GM18498 (cell line): ENCODE measurements at regions not wholly inside any gene's neighbourhood (a gene's known extent, or its start where the extent isn't known, plus 50 kb on each side); places are given as distances from the start of the nearest gene placed in this dataset.
"Not testable (repeated sequence)": the region's sequence is repeated elsewhere in the genome, so short reads cannot be mapped to it uniquely, and the experiment has no call there.

Source experiments
- ATAC-seq: cut with Tn5 transposase; IDR thresholded peaks from one replicate; pipeline ENCODE4 v1.9.1; 2021; ENCODE audit warnings: mild to moderate bottlenecking, moderate library complexity; ENCODE audit not compliant: unreplicated experiment

DNA sequence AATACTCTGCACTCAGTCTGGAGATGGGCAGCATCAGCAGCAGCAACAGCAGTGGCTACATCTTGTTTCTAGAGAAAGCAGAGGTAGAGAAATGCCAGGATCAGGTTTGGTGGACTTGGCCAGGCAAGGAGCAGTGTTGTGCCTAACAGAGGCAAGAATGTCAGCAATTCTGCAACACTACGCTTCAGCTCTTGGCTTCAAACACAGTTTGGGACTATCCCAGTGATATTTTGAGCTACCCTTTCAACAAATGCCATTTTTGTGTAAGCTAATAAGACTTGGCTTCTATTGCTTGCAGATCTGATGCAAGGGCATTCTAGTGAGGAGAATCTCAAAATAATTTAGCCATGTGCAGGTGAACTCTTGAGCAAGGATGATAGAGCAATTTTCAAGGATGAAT is 271.3 kb downstream of the PCDH20 start:
- ATAC-seq: no peak

- ATAC-seq: no peak
Measured at GRCh38 chr13:61142506-61142905, 273.1 kb downstream of the PCDH20 start.

GRCh38 chr13:61138857-61139256 is 276.8 kb downstream of the PCDH20 start:
- no peak for ATAC-seq

- ATAC-seq: no peak
Measured at GRCh38 chr13:61136515-61136914, 279.1 kb downstream of the PCDH20 start.

DNA sequence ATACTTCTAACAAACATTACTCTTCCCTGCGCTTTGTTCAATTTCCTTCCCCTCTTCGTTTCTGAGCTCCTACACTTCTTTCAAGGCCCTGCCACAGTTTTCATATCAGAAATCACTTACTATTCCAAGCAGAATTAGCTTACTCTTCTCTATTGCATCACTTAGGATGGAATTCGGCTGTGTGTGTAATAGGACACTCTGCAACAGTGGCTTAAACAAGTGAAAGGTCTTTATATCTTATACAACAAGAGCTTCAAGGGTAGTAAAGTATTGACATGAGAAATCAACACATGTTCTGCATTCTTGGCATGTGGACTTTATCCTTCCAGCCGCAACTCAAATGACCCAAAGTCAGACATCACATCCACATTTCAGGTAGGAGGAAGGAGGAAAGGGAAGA is 279.6 kb downstream of the PCDH20 start:
- no peak for ATAC-seq

GRCh38 chr13:61135583-61135982 is 280.1 kb downstream of the PCDH20 start:
- ATAC-seq: no peak

- no peak for ATAC-seq
Measured at GRCh38 chr13:61128850-61129645, 286.6 kb downstream of the PCDH20 start.

DNA sequence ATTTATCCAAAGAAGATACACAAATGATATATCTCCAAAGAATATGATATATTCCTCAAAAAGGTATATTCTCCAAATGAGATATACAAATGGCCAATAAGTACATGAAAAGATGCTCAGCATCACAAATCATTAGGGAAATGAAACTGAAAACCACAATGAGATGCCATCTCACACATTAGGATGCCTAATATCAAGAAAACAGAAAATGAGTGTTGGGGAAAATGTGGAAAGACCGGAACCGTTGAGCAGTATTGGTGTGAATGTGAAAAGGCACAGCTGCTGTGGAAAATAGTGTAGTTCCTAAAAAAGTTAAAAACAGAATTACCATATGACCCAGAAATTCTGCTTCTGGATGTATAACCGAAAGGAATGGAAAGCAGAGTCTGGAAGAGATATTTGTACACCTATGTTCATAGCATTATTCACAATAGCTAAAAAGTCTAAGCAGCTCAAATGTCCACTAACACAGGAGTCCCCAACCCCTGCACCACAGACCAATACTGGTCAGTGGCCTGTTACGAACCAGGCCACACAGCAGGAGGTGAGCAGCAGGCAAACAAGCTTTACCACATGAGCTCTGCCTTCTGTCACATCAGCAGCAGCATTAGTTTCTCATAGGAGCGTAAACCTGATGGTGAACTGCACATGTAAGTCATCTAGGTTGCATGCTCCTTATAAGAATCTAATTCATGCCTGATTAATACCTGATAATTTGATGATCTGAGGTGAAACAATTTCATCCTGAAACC is 291.9 kb downstream of the PCDH20 start:
- ATAC-seq: no peak

DNA sequence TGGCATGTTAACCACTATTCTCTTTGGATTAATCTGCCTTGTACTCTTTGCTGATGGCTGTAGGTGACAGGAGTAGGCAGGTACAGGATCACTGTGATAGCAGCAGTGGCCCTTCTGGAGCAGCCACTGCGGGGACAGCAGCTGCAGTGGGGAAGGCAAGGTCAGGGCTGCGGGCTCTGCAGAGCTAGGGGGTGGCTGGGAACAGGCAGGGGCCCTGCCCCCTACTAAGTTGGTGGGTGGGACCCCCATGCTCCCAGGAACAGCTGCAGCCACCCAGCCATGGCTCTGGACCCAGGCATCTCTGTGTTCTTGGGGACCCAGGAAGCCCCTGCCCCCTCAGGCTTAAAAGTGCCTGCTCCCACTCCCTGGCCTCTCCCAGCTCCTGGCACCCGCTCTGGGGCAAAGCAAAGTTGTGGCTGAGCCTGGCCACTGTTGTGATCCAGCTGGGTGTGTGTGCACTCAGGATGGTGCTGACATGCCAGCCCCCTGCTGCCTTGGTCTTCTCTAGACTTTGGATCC is 302.4 kb downstream of the PCDH20 start:
- no peak for ATAC-seq

DNA sequence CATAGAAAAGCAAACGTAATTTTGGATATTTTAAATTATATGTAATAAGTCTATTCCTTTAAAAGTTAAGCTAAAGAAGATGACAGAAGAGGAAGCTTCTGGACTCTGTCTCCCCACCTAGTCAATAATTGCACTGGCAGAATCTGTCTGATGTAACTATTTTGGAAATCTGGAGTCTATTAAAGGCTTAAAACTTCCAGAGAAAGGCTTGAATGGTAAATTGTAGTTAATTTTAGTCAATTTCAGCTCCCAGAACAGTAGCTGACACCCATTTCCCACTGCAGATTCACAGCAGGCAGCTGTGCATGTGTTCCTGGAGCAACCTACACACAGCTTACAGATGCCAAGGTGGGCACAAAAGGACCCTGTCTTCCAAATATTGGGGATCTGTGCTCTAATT is 304.1 kb downstream of the PCDH20 start:
- no peak for ATAC-seq

DNA sequence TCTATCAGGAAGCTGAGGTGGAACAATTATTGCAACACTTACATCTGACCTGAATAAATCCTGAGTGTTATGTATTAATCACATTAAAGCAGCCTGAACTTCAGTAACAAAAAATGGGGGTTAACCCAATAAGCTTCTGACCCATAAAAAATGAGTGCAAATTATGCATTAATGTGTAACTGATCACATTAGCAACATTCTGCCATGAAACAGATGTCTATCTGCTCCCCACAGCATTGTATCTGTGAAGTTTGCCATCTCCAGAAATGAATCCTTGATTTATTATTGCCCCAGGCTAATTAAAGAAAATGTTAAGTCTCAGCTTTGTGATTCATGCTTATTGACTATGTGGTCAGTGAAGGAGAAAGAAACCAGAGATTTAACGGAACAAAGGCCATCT is 304.9 kb downstream of the PCDH20 start:
- no peak for ATAC-seq

GRCh38 chr13:61109741-61110140 is 305.9 kb downstream of the PCDH20 start:
- no peak for ATAC-seq

- ATAC-seq: no peak
Measured at GRCh38 chr13:61107989-61108388, 307.7 kb downstream of the PCDH20 start.

GRCh38 chr13:61095885-61096284 is 319.8 kb downstream of the PCDH20 start:
- no peak for ATAC-seq

DNA sequence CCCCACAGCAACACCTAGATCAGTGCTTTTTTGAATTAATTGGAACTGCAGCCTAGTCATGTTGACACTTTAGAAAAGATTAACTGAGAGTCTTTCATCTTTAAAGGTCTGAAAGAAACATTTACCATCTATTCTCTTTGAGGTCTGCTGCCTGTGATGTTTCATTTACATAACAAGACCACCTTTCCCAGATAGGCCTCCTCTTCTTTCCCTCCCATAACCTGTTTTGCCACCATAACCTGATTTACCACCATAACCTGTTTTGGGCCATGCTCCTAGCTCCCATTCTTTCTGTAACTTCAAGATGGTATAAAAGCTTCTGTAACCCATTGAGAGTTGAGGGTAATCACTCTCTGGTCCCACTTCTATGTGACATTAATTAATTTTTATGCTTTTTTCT is 320.8 kb downstream of the PCDH20 start:
- ATAC-seq: no peak

DNA sequence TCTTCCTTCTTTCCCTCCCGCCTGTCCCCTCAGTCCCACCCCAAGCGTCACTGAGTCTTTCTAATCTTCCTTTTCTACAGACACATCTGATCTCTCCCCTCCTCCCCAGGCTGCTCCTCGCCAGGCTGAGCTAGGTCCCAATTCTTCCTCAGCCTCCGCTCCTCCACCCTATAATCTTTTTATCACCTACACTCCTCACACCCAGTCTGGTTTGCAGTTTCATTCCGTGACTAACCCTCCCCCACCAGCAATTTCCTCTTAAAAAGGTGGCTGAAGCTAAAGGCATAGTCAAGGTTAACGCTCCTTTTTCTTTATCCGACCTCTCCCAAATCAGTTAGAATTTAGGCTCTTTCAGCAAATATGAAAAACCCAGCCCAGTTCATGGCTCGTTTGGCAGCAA is 325.8 kb downstream of the PCDH20 start:
- not testable (repeated sequence) for ATAC-seq

DNA sequence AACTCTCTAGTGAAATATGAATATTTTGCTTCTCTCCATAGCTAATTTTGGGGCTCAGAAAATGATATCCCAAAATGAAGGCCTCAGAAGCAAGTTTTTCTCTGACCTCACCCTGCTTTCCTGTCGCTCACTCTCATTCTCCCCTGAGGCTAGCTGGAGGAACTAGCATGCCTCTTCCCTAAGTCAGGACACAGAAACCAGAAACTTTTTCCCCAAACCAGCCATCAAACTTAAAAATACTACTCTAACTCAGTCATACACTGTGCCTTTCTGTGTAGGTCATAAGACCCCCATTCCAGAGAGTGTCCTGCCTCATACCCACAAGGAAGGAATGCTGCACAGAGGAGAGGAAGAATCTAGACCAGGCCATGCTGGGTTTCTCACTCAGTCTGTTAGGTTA is 329.6 kb downstream of the PCDH20 start:
- ATAC-seq: no peak

DNA sequence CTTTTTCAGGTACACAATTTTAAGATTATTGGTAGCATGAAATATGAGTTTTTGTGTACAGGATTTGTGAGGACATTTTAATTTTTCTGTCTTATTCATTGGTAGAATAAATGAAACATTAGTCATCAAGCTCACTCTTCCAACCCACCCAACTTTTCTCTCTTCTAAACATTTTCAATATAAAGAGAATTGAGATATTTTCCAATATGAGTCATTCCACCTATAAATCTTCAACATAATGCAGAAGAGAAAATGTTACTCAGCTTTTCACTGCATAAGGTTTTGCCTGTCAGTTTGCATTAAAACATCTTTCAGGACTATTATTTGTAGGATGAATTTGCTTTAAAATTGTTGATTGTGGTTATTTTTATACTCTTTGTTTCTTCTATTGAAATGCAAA is 330.7 kb downstream of the PCDH20 start:
- ATAC-seq: no peak

- no peak for ATAC-seq
Measured at GRCh38 chr13:61078976-61079770, 336.5 kb downstream of the PCDH20 start.

DNA sequence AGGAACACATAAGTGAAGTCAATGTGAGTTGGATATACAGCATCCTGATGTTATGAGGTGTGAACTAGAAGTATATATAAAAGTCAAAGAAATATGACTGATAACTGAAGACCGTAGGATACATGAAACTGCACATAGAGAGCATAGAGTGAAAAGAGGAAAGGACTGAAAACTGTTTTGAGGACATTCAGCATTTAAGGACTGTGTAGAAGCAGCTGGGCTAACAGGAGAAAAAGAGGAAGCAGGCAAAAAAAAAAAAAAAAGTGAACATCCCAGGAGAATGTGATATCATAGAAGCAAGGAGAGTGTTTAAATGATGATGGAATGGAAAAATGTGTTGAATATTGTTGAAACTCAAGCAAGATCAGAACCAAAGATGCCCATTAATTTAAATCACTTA is 363.5 kb downstream of the PCDH20 start:
- ATAC-seq: no peak

DNA sequence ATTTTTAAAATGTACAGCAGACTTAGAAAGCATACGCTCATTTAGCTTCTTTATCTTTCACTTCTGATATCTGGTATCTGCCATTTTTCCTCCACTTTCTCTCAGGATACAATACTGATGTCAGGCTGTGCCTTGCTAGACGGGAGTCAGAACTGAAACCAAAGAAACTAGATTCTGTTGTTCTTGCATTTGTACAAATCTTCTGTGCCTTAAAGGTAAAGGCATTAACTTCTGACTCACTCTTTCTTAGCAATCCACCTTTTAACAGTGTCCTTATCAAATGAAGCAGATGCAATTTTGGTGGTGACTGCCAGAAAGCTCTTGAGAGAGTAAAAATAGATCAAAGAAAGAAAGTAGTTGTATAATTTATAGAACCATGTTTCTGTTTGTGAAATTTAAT is 370.4 kb downstream of the PCDH20 start:
- ATAC-seq: no peak
